ENCODE measurements at regions not wholly inside any gene's neighbourhood (a gene's known extent, or its start where the extent isn't known, plus 50 kb on each side); places are given as distances from the start of the nearest gene placed in this dataset.
A peak's percentile ranks its signal among the peaks of the same experiment; 100 is the strongest.

DNA sequence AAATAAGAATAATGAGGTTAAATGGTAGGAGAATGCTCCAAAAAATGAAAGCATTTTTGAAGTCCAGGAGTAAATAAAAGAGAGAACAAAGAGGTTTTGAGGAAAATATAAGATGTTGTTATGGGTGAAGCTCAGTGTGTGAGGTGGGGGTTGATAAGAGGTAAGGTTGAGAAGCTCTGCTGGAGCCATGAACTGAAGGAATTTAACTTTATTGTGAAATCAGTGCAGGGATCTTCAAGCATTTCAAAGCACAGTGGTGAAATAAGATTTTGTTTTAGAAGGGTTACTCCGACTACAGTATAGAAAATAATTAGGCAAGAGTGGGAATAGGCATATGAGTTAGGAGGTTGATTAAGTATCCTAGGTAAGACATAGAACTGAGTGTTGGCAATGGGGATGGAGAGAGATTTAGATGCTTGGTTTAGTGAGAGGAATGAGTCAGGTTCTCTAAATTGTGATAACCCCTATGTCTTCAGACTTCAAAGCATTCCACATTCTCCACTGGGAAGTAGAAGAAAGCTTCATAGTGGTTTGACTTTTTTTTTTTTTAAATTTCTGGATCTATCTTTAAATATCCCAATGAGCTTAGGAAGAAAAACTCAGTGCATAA is 403.2 kb downstream of the AASDHPPT start:
- intact Hi-C loops (cut with micrococcal nuclease; ENCODE audit: unreplicated experiment): loop anchor here (1.0 kb wide), 3 partner anchors 13 to 70 kb away; no protein-coding TSS in a partner anchor
- Histone ChIP-seq H3K4me1 (peaks cover 66% of the 10 kb centered on the region), H3K4me3 (ENCODE audit: low read depth, low read length) (no peak overlapping the region), H3K27me3 (replicated peaks; ENCODE audit: control insufficient read depth, insufficient read depth, low read length) (no peaks in the 10 kb centered on the region), H3K36me3 (ENCODE audit: control insufficient read depth, insufficient read depth, low read length) (no peaks in the 10 kb centered on the region), H3K9me3 (peaks cover 36% of the 10 kb centered on the region)
- ChIA-PET CTCF (interaction anchor here (0.7 to 1.2 kb wide), 5 partner anchors 10 to 324 kb away, joined by 3 to 6 read pairs (median 3); no protein-coding TSS in a partner anchor), POLR2A (interaction anchor here (0.6 to 1.8 kb wide), 3 partner anchors 10 to 244 kb away, joined by 4 to 22 read pairs (median 11); no protein-coding TSS in a partner anchor)
- DNase-seq: peak in 1 of 2 experiments; percentile 68
- Mint-ChIP-seq H3K4me1 (ENCODE audit: low read depth, unreplicated experiment) (peaks cover 29% of the 10 kb centered on the region), H3K27me3 (ENCODE audit: insufficient read depth, unreplicated experiment) (no peaks in the 10 kb centered on the region), H3K9me3 (ENCODE audit: unreplicated experiment) (peaks cover 20% of the 10 kb centered on the region), H3K36me3 (ENCODE audit: insufficient read depth, unreplicated experiment) (peaks cover 10% of the 10 kb centered on the region), H3K27ac (ENCODE audit: unreplicated experiment) (peak overlapping the region; percentile 86), H3K4me3 (ENCODE audit: unreplicated experiment) (peak overlapping the region; percentile 10)
- TF ChIP-seq CTCF (IDR thresholded peaks at IDR 0.05; ENCODE audit: insufficient read depth in 1 of 2, low read depth in 1 of 2, low read length in 1 of 2, severe bottlenecking in 1 of 2, unreplicated experiment in 1 of 2): no peak
- TSS peak; percentile 94 for BruUV-seq (replicated peaks)

- intact Hi-C loops (cut with micrococcal nuclease; ENCODE audit: unreplicated experiment): no loop called here
- H3K4me1 ChIP-seq: peaks cover 70% of the 10 kb centered on the region
- H3K4me3 ChIP-seq (ENCODE audit: low read depth, low read length): no peak overlapping the region
- POLR2A ChIA-PET: interaction anchor here (1.5 kb wide), 1 partner anchor 16 kb away, joined by 4 read pairs; no protein-coding TSS in a partner anchor
- H3K4me1 Mint-ChIP-seq (ENCODE audit: low read depth, unreplicated experiment): peaks cover 36% of the 10 kb centered on the region
- H3K9me3 ChIP-seq: peaks cover 29% of the 10 kb centered on the region
- H3K27me3 ChIP-seq (replicated peaks; ENCODE audit: control insufficient read depth, insufficient read depth, low read length): no peaks in the 10 kb centered on the region
- TF ChIP-seq CTCF (IDR thresholded peaks at IDR 0.05; ENCODE audit: insufficient read depth in 1 of 2, low read depth in 1 of 2, low read length in 1 of 2, severe bottlenecking in 1 of 2, unreplicated experiment in 1 of 2): no peak
- CTCF ChIA-PET: no interaction called here
- DNase-seq: no peak
- H3K9me3 Mint-ChIP-seq (ENCODE audit: unreplicated experiment): peaks cover 24% of the 10 kb centered on the region
- H3K4me3 Mint-ChIP-seq (ENCODE audit: unreplicated experiment): no peak overlapping the region
- peaks cover 10% of the 10 kb centered on the region for H3K36me3 Mint-ChIP-seq (ENCODE audit: insufficient read depth, unreplicated experiment)
- H3K27me3 Mint-ChIP-seq (ENCODE audit: insufficient read depth, unreplicated experiment): no peaks in the 10 kb centered on the region
- no peaks in the 10 kb centered on the region for H3K36me3 ChIP-seq (ENCODE audit: control insufficient read depth, insufficient read depth, low read length)
- peak overlapping the region; percentile 69 for H3K27ac Mint-ChIP-seq (ENCODE audit: unreplicated experiment)
- BruUV-seq (replicated peaks): no TSS peak
These were observed 405.7 kb downstream of the AASDHPPT start for GRCh38 chr11:106482917-106483785.

GRCh38 chr11:106491751-106492150 is 414.3 kb downstream of the AASDHPPT start:
- Mint-ChIP-seq H3K27me3 (ENCODE audit: insufficient read depth, unreplicated experiment) (no peaks in the 10 kb centered on the region), H3K4me3 (ENCODE audit: unreplicated experiment) (no peak overlapping the region), H3K36me3 (ENCODE audit: insufficient read depth, unreplicated experiment) (peaks cover 5% of the 10 kb centered on the region), H3K9me3 (ENCODE audit: unreplicated experiment) (peaks cover 65% of the 10 kb centered on the region), H3K4me1 (ENCODE audit: low read depth, unreplicated experiment) (peaks cover 33% of the 10 kb centered on the region), H3K27ac (ENCODE audit: unreplicated experiment) (no peak overlapping the region)
- CTCF ChIA-PET: no interaction called here
- Histone ChIP-seq H3K4me1 (peaks cover 14% of the 10 kb centered on the region), H3K27me3 (replicated peaks; ENCODE audit: control insufficient read depth, insufficient read depth, low read length) (no peaks in the 10 kb centered on the region), H3K36me3 (ENCODE audit: control insufficient read depth, insufficient read depth, low read length) (no peaks in the 10 kb centered on the region; the same call in 1 of the 2 replicates), H3K4me3 (ENCODE audit: low read depth, low read length) (no peak overlapping the region), H3K9me3 (peaks cover 31% of the 10 kb centered on the region; the same call in 1 of the 2 replicates)
- intact Hi-C loops (cut with micrococcal nuclease; ENCODE audit: unreplicated experiment): no loop called here
- no TSS peak for BruUV-seq (replicated peaks)
- TF ChIP-seq CTCF (IDR thresholded peaks at IDR 0.05; ENCODE audit: insufficient read depth in 1 of 2, low read depth in 1 of 2, low read length in 1 of 2, severe bottlenecking in 1 of 2, unreplicated experiment in 1 of 2): no peak
- POLR2A ChIA-PET: no interaction called here
- no peak for DNase-seq

All from Caco-2 (cell line).